Subcutaneous abdominal adipose tissue (tissue), 5 donors: ENCODE measurements at regions not wholly inside any gene's neighbourhood (a gene's known extent, or its start where the extent isn't known, plus 50 kb on each side); places are given as distances from the start of the nearest gene placed in this dataset.
"Not testable (repeated sequence)": the region's sequence is repeated elsewhere in the genome, so short reads cannot be mapped to it uniquely, and the experiment has no call there.

Experiments
- H3K27ac ChIP-seq: one replicate; pipeline ENCODE4 v1.7.0; 2013; ENCODE audit warnings: low read depth, mild to moderate bottlenecking, inconsistent platforms, low read length, moderate library complexity
- H3K27me3 ChIP-seq, 5 donors: one replicate each; pipeline ENCODE4 v1.7.0; 2013; ENCODE audit warnings: low read length in 5 of 5, inconsistent platforms in 1 of 5; ENCODE audit not compliant: control insufficient read depth in 5 of 5, insufficient read depth in 4 of 5
- H3K36me3 ChIP-seq, 5 donors: one replicate each; pipeline ENCODE4 v1.7.0; 2013; ENCODE audit warnings: low read length in 5 of 5; ENCODE audit not compliant: control insufficient read depth in 5 of 5, insufficient read depth in 5 of 5
- H3K4me1 ChIP-seq, 5 donors: one replicate each; pipeline ENCODE4 v1.7.0; 2013; ENCODE audit warnings: low read length in 5 of 5, mild to moderate bottlenecking in 3 of 5, moderate library complexity in 1 of 5; ENCODE audit not compliant: control insufficient read depth in 5 of 5, insufficient read depth in 5 of 5
- H3K4me3 ChIP-seq, 5 donors: one replicate each; pipeline ENCODE4 v1.7.0; 2013; ENCODE audit warnings: low read length in 5 of 5, low read depth in 1 of 5
- H3K9ac ChIP-seq, 5 donors: one replicate each; pipeline ENCODE4 v1.7.0; 2013; ENCODE audit warnings: low read length in 5 of 5, mild to moderate bottlenecking in 4 of 5, moderate library complexity in 3 of 5
- H3K9me3 ChIP-seq, 5 donors: one replicate each; pipeline ENCODE4 v1.7.0; 2013; ENCODE audit warnings: low read length in 5 of 5; ENCODE audit not compliant: control insufficient read depth in 5 of 5
- donor health status: healthy.
- donor health status: healthy.
- donor health status: healthy.
- donor health status: healthy.
- donor health status: healthy.

GRCh38 chrX:65873385-65873784, 166.5 kb downstream of the VSIG4 start:
- Histone ChIP-seq H3K27me3 (peaks cover 9 to 27% (median 13%) of the 10 kb centered on the region in 5 donors), H3K4me3 (no peak overlapping the region), H3K9me3 (peaks cover 0 to 3% (median 0%) of the 10 kb centered on the region in 5 donors), H3K27ac (no peak overlapping the region), H3K9ac (no peak overlapping the region), H3K36me3 (no peaks in the 10 kb centered on the region), H3K4me1 (no peaks in the 10 kb centered on the region)

GRCh38 chrX:65871671-65872311, 168.1 kb downstream of the VSIG4 start:
- H3K9ac ChIP-seq = no peak overlapping the region
- H3K27me3 ChIP-seq = peaks cover 9 to 22% (median 13%) of the 10 kb centered on the region in 5 donors
- H3K36me3 ChIP-seq = no peaks in the 10 kb centered on the region
- no peaks in the 10 kb centered on the region for H3K4me1 ChIP-seq
- H3K4me3 ChIP-seq = no peak overlapping the region
- H3K27ac ChIP-seq = no peak overlapping the region
- peaks cover 0 to 3% (median 0%) of the 10 kb centered on the region in 5 donors for H3K9me3 ChIP-seq

GRCh38 chrX:65870544-65870943, 169.3 kb downstream of the VSIG4 start:
- H3K4me1 ChIP-seq, H3K27ac ChIP-seq, H3K4me3 ChIP-seq, H3K9ac ChIP-seq, H3K36me3 ChIP-seq, H3K9me3 ChIP-seq: not testable (repeated sequence)
- peaks cover 9 to 22% (median 16%) of the 10 kb centered on the region in 5 donors for H3K27me3 ChIP-seq

DNA sequence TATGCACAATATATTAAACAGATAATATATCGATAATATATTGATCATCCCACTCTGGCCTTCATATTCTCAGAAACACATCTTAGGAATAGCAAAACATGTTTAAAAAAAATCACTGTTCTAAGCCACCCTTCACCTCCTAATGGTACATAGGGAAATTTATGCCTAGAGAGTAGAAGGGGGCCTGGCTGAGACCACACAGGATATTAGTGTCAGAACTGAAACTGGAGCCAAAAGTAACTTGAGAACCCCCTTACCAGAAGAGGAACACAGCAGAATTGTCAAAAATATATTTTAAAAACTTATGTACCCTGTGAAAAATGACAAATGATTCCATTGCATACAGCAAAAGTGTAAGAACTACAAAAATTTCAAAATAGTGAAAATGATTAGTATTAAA, 173.1 kb downstream of the VSIG4 start:
- Histone ChIP-seq H3K4me3 (no peak overlapping the region), H3K4me1 (no peaks in the 10 kb centered on the region), H3K9ac (no peak overlapping the region), H3K27me3 (peaks cover 0 to 16% (median 6%) of the 10 kb centered on the region in 5 donors), H3K36me3 (no peaks in the 10 kb centered on the region), H3K9me3 (no peaks in the 10 kb centered on the region), H3K27ac (no peak overlapping the region)

GRCh38 chrX:65866146-65866545, 173.7 kb downstream of the VSIG4 start:
- no peak overlapping the region for H3K27ac ChIP-seq
- H3K9ac ChIP-seq = no peak overlapping the region
- H3K4me3 ChIP-seq = no peak overlapping the region
- no peaks in the 10 kb centered on the region for H3K36me3 ChIP-seq
- no peaks in the 10 kb centered on the region for H3K9me3 ChIP-seq
- H3K27me3 ChIP-seq = peaks cover 0 to 16% (median 6%) of the 10 kb centered on the region in 5 donors
- no peaks in the 10 kb centered on the region for H3K4me1 ChIP-seq

- Histone ChIP-seq H3K27me3 (peaks cover 0 to 21% (median 6%) of the 10 kb centered on the region in 5 donors), H3K4me3 (no peak overlapping the region), H3K36me3 (no peaks in the 10 kb centered on the region), H3K9ac (no peak overlapping the region), H3K4me1 (no peaks in the 10 kb centered on the region), H3K27ac (no peak overlapping the region), H3K9me3 (no peaks in the 10 kb centered on the region)
These were observed 177.2 kb downstream of the VSIG4 start for GRCh38 chrX:65862638-65863037.

- Histone ChIP-seq H3K9ac (no peak overlapping the region), H3K4me3 (no peak overlapping the region), H3K9me3 (peaks cover 0 to 2% (median 0%) of the 10 kb centered on the region in 5 donors), H3K27me3 (peaks cover 0 to 13% (median 4%) of the 10 kb centered on the region in 5 donors), H3K36me3 (no peaks in the 10 kb centered on the region), H3K4me1 (no peaks in the 10 kb centered on the region), H3K27ac (no peak overlapping the region)
These were observed 180.6 kb downstream of the VSIG4 start for GRCh38 chrX:65859299-65859698.

DNA sequence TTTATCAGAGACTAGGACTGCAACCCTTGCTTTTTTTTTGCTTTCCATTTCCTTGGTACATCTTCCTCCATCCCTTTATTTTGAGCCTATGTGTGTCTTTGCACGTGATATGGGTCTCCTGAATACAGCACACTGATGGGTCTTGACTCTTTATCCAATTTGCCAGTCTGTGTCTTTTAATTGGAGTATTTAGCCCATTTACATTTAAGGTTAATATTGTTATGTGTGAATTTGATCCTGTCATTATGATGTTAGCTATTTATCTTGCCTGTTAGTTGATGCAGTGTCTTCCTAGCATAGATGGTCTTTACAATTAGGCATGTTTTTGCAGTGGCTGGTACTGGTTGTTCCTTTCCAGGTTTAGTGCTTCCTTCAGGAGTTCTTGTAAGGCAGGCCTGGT, 185.4 kb downstream of the VSIG4 start:
- not testable (repeated sequence) for H3K9me3 ChIP-seq, H3K36me3 ChIP-seq, H3K27me3 ChIP-seq, H3K4me3 ChIP-seq, H3K27ac ChIP-seq, H3K9ac ChIP-seq, H3K4me1 ChIP-seq

- H3K27ac ChIP-seq, H3K9ac ChIP-seq: not testable (repeated sequence)
These were observed 183.9 kb downstream of the MSN start for GRCh38 chrX:65851306-65851705.

GRCh38 chrX:65850821-65851220, 183.4 kb downstream of the MSN start:
- not testable (repeated sequence) for H3K27ac ChIP-seq, H3K4me1 ChIP-seq, H3K9ac ChIP-seq, H3K9me3 ChIP-seq, H3K36me3 ChIP-seq, H3K4me3 ChIP-seq, H3K27me3 ChIP-seq

More at GRCh38 chrX:65851306-65851705, 183.9 kb downstream of the MSN start:
- not testable (repeated sequence) for H3K36me3 ChIP-seq, H3K4me1 ChIP-seq, H3K4me3 ChIP-seq, H3K9me3 ChIP-seq, H3K27me3 ChIP-seq
